ENCODE measurements at regions not wholly inside any gene's neighbourhood (a gene's known extent, or its start where the extent isn't known, plus 50 kb on each side); places are given as distances from the start of the nearest gene placed in this dataset.
"Not testable (repeated sequence)": the region's sequence is repeated elsewhere in the genome, so short reads cannot be mapped to it uniquely, and the experiment has no call there.

- CTCF ChIA-PET, result no interaction called here
- POLR2A ChIA-PET, result no interaction called here
Observed at GRCh38 chr13:86914757-86915156, 756.4 kb upstream of the SLITRK5 start.

- POLR2A ChIA-PET, CTCF ChIA-PET: not testable (repeated sequence)
Observed at GRCh38 chr13:86917438-86917837, 753.7 kb upstream of the SLITRK5 start.

- ChIA-PET CTCF (no interaction called here), POLR2A (no interaction called here)
Observed at GRCh38 chr13:86918682-86919081, 752.5 kb upstream of the SLITRK5 start.

- POLR2A ChIA-PET, result no interaction called here
- CTCF ChIA-PET, result no interaction called here
Observed at GRCh38 chr13:86920961-86921360, 750.2 kb upstream of the SLITRK5 start.

GRCh38 chr13:86922936-86923335 lies 748.2 kb upstream of the SLITRK5 start:
- ChIA-PET CTCF (no interaction called here), POLR2A (no interaction called here)

- POLR2A ChIA-PET, CTCF ChIA-PET: not testable (repeated sequence)
Observed at GRCh38 chr13:86926916-86927315, 744.3 kb upstream of the SLITRK5 start.

- ChIA-PET POLR2A (no interaction called here), CTCF (no interaction called here)
Observed at GRCh38 chr13:86932776-86933334, 738.3 kb upstream of the SLITRK5 start.

GRCh38 chr13:86933676-86934075 lies 737.5 kb upstream of the SLITRK5 start:
- ChIA-PET POLR2A (no interaction called here), CTCF (no interaction called here)

- ChIA-PET CTCF (no interaction called here), POLR2A (no interaction called here)
Observed at GRCh38 chr13:86937316-86937715, 733.9 kb upstream of the SLITRK5 start.

- POLR2A ChIA-PET, result no interaction called here
- CTCF ChIA-PET, result no interaction called here
Observed at GRCh38 chr13:86945584-86945983, 725.6 kb upstream of the SLITRK5 start.

GRCh38 chr13:86946734-86947133 lies 724.4 kb upstream of the SLITRK5 start:
- ChIA-PET CTCF (no interaction called here), POLR2A (no interaction called here)

GRCh38 chr13:86954341-86954740 lies 716.8 kb upstream of the SLITRK5 start:
- ChIA-PET POLR2A (no interaction called here), CTCF (no interaction called here)

GRCh38 chr13:86960876-86961275 lies 710.3 kb upstream of the SLITRK5 start:
- CTCF ChIA-PET, result no interaction called here
- POLR2A ChIA-PET, result no interaction called here

GRCh38 chr13:86974251-86974994 lies 696.7 kb upstream of the SLITRK5 start:
- ChIA-PET CTCF (no interaction called here), POLR2A (no interaction called here)

GRCh38 chr13:86974995-86975328 lies 696.2 kb upstream of the SLITRK5 start:
- ChIA-PET POLR2A (no interaction called here), CTCF (no interaction called here)

GRCh38 chr13:86976521-86977324 lies 694.4 kb upstream of the SLITRK5 start:
- POLR2A ChIA-PET, result no interaction called here
- CTCF ChIA-PET, result no interaction called here

- CTCF ChIA-PET, result no interaction called here
Observed at GRCh38 chr13:86986448-86986847, 684.7 kb upstream of the SLITRK5 start.

GRCh38 chr13:86992251-86992650 lies 678.9 kb upstream of the SLITRK5 start:
- CTCF ChIA-PET, result no interaction called here
- POLR2A ChIA-PET, result no interaction called here

More at GRCh38 chr13:86986448-86986847, 684.7 kb upstream of the SLITRK5 start:
- POLR2A ChIA-PET, result no interaction called here

- POLR2A ChIA-PET, result no interaction called here
- CTCF ChIA-PET, result no interaction called here
Observed at GRCh38 chr13:87003265-87003664, 667.9 kb upstream of the SLITRK5 start.

- CTCF ChIA-PET, result no interaction called here
- POLR2A ChIA-PET, result no interaction called here
Observed at GRCh38 chr13:87005511-87005910, 665.7 kb upstream of the SLITRK5 start.

GRCh38 chr13:87035526-87035925 lies 635.6 kb upstream of the SLITRK5 start:
- CTCF ChIA-PET, result no interaction called here
- POLR2A ChIA-PET, result no interaction called here

GRCh38 chr13:87042946-87043345 lies 628.2 kb upstream of the SLITRK5 start:
- CTCF ChIA-PET, result no interaction called here

More at GRCh38 chr13:87042946-87043345, 628.2 kb upstream of the SLITRK5 start:
- POLR2A ChIA-PET, result no interaction called here
